Coronary artery (tissue), 2 donors: ENCODE measurements at regions not wholly inside any gene's neighbourhood (a gene's known extent, or its start where the extent isn't known, plus 50 kb on each side); places are given as distances from the start of the nearest gene placed in this dataset.

Source experiments
- DNase-seq: peaks from one replicate; pipeline ENCODE4 v3.0.0-alpha.2; 2017; ENCODE audit warnings: low spot score
- H3K27ac ChIP-seq, 2 donors: fragments of 200-600 bp; sonication (generic); one replicate each; pipeline ENCODE4 v1.5.1; 2016 to 2019
- H3K4me3 ChIP-seq: fragments of 200-600 bp; sonication (generic); 2 replicates; pipeline ENCODE4 v1.5.1; 2016; ENCODE audit warnings: mild to moderate bottlenecking, moderate library complexity
- TF ChIP-seq, protein P1 (sequence below): fragments of 200-600 bp; sonication (generic); IDR thresholded peaks from one replicate; pipeline ENCODE4 v1.5.1; 2019; ENCODE audit warnings: antibody characterized with exemption

DNA sequence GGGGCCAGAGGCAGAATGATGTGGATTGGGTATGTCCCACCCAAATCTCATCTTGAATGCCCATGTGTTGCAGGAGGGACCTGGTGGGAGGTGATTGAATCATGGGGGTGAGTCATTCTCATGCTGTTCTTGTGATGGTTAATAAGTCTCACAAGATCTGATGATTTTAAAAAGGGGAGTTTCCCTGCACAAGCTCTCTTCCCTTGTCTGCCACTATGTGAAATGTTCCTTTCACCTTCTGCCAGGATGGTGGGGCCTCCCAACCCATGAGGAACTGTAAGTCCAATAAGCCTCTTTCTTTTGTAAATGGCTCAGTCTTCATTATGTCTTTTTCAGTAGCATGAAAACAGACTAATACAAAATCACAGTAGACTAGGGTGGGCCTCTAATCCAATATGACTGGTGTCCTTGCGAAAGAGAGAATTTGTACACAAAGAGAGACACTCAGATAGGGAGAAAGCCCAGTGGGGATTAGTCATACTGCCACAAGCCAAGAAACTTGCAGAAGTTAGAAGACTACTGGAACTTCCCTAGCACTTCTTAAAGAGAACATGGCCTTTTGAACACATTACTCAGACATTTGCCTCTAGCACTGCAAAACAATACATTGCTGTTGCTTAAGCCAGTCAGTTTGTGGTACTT, 68.4 kb downstream of the ANXA1 start:
- DNase-seq = no peak
- TF ChIP-seq, protein P1, sequence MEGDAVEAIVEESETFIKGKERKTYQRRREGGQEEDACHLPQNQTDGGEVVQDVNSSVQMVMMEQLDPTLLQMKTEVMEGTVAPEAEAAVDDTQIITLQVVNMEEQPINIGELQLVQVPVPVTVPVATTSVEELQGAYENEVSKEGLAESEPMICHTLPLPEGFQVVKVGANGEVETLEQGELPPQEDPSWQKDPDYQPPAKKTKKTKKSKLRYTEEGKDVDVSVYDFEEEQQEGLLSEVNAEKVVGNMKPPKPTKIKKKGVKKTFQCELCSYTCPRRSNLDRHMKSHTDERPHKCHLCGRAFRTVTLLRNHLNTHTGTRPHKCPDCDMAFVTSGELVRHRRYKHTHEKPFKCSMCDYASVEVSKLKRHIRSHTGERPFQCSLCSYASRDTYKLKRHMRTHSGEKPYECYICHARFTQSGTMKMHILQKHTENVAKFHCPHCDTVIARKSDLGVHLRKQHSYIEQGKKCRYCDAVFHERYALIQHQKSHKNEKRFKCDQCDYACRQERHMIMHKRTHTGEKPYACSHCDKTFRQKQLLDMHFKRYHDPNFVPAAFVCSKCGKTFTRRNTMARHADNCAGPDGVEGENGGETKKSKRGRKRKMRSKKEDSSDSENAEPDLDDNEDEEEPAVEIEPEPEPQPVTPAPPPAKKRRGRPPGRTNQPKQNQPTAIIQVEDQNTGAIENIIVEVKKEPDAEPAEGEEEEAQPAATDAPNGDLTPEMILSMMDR = no peak
- H3K4me3 ChIP-seq = no peak overlapping the region
- peak overlapping the region in 1 of 2 donors; percentile 45 for H3K27ac ChIP-seq

DNA sequence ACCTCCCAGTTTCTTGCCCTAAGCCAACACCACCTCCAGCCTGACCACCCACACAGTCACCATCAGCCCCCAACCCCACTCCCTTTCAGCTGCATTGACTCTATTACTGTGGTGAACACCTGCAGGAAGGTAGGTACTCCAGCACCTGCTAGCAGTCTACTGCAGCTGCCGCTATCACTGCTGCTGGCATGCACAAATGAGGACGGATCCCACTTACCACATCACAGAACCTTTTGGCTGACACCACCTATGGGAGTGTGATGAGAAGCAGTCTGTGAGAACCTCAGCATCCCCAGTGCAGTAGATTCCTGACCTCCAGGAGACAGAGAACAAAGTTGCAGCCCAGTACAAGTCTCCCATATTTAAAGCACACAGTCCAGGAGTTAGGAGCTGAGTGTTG, 71.9 kb downstream of the ANXA1 start:
- TF ChIP-seq, protein P1 = no peak
- Histone ChIP-seq H3K27ac (no peak overlapping the region), H3K4me3 (no peak overlapping the region)
- no peak for DNase-seq

DNA sequence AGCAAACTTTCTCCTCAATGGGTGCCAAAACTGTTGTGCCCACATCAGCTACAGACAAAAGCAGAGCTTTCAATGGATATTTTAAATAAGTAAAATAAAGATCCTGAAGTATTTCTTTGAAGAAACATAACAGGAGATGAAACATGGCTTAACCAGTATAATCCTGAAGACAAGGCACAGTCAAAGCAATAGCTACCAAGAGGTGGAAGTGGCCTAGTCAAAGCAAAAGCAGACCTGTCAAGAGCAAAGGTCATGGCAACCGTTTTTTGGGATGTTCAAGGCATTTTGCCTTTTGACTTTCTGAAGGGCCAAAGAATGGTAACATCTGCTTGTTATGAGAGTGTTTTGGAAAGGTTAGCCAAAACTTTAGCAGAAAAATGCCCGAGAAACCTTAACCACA, 77.9 kb downstream of the ANXA1 start:
- Histone ChIP-seq H3K4me3 (no peak overlapping the region), H3K27ac (no peak overlapping the region)
- DNase-seq = no peak
- TF ChIP-seq, protein P1 = no peak

DNA sequence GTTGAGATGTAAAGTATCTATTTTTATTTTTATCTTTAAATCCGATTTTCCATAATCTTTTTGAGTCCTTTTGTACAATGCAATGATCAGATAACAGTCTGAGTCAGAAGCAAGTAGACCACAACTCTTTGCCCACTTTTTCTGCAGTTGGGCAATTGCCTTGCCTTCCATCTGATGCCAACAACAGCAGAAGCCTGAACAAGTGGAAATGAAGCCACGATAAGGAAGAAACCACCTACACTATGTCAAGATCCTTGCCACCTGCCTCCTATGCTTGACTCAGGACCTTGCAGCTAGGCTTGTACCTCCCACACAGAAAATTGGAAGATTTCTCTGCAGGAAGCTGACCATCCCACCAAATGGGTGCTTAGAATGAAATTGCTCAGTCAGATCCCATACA, 78.6 kb downstream of the ANXA1 start:
- TF ChIP-seq, protein P1 = no peak
- no peak overlapping the region for H3K4me3 ChIP-seq
- DNase-seq = no peak
- no peak overlapping the region for H3K27ac ChIP-seq

DNA sequence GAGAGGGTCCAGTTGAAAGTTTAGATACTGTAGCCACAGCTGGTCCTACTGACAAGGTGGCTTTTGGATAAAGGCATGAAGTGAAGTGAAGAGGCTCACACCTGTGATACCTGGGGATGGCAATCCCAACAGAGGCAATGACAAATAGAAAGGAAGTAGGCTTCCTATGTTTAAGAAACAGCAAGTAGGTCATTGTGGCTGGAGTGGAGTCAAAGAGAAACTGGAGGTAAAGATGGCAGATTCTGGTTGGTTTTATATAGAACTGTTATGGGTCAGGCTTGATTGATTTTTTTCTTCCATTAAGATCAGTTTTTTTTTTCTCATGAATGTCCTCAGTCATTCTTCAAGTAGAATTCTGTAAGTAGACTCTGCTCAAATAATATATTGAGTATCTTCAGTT, 79.5 kb downstream of the ANXA1 start:
- TF ChIP-seq, protein P1 = no peak
- H3K4me3 ChIP-seq = no peak overlapping the region
- no peak overlapping the region for H3K27ac ChIP-seq
- DNase-seq = no peak

DNA sequence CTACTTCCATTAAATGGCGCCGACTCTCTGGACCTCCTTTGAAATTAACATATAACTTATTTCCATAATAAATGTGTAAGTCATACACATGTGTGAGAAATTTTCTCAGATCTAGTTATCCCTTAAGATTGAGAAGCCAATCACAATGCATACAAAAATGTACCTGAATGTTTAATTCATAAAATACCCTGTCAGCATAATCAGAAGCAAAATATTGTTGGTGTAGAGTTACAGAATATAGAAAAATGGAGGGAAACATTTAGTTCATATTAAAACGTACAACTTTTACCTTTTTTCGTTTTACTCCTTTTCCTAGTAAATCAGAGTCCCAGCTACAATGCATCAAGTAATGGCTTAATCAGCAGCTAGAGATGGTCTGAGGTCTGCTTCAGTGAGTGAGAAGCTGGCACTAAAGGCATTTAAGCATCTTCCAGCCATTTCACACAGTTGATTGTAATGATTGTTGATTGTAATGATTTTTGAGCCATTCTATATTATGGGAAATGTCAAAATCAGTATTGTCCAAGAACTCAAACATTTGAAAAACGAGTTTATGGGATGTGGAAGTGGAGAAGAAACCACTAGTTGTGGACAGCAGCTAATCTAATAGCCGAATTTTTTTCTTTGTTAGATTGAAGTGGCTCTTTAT, 81.8 kb downstream of the ANXA1 start:
- TF ChIP-seq, protein P1 = no peak
- Histone ChIP-seq H3K4me3 (no peak overlapping the region), H3K27ac (no peak overlapping the region)
- no peak for DNase-seq

DNA sequence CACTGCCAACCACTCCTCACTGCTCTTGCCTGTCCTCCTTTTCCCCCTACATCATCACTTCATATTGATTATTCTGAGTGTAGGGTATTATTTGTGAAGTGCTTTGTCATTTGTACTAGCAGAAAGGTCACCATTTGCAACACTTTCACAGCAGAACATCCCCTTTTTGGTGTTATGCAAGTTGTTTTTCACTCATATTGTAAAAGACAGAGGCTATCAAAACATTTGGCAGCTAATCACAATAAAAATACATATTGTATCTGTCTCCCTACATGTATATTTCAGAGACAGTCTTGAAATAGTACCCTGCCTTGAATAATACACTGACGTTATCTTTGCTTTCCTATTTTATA, 82.3 kb downstream of the ANXA1 start:
- H3K4me3 ChIP-seq = no peak overlapping the region
- DNase-seq = no peak
- H3K27ac ChIP-seq = no peak overlapping the region
- TF ChIP-seq, protein P1 = no peak
